NCI-H524 (cell line): ENCODE measurements at regions not wholly inside any gene's neighbourhood (a gene's known extent, or its start where the extent isn't known, plus 50 kb on each side); places are given as distances from the start of the nearest gene placed in this dataset.
"Not testable (repeated sequence)": the region's sequence is repeated elsewhere in the genome, so short reads cannot be mapped to it uniquely, and the experiment has no call there.

ENCODE experiments used
- DNase-seq, 2 experiments: peaks; one replicate each; lab custom pipeline; 2025; lab: John Stamatoyannopoulos, UW

- DNase-seq = not testable (repeated sequence)
Observed at GRCh38 chr6:19404884-19405283, 432.3 kb upstream of the ID4 start.

GRCh38 chr6:19408331-19408730 lies 428.8 kb upstream of the ID4 start:
- peak; percentile 3 to 37 for DNase-seq

- no peak for DNase-seq
Observed at GRCh38 chr6:19410481-19410880, 426.7 kb upstream of the ID4 start.

GRCh38 chr6:19413323-19413722 lies 423.8 kb upstream of the ID4 start:
- DNase-seq = no peak

- no peak for DNase-seq
Observed at GRCh38 chr6:19415605-19416326, 421.4 kb upstream of the ID4 start.

- DNase-seq = no peak
Observed at GRCh38 chr6:19416811-19417210, 420.4 kb upstream of the ID4 start.

- no peak for DNase-seq
Observed at GRCh38 chr6:19417713-19418112, 419.5 kb upstream of the ID4 start.

- no peak for DNase-seq
Observed at GRCh38 chr6:19424853-19425252, 412.3 kb upstream of the ID4 start.

- DNase-seq = no peak
Observed at GRCh38 chr6:19427548-19427947, 409.6 kb upstream of the ID4 start.

GRCh38 chr6:19432966-19433498 lies 404.1 kb upstream of the ID4 start:
- DNase-seq = no peak

GRCh38 chr6:19434065-19434464 lies 403.1 kb upstream of the ID4 start:
- no peak for DNase-seq

GRCh38 chr6:19435755-19436154 lies 401.4 kb upstream of the ID4 start:
- no peak for DNase-seq

GRCh38 chr6:19438566-19439353 lies 398.4 kb upstream of the ID4 start:
- no peak for DNase-seq

- DNase-seq = peak in 1 of 2 experiments; percentile 52
Observed at GRCh38 chr6:19440531-19440930, 396.6 kb upstream of the ID4 start.

- DNase-seq = no peak
Observed at GRCh38 chr6:19443411-19443810, 393.8 kb upstream of the ID4 start.

- DNase-seq = no peak
Observed at GRCh38 chr6:19444041-19444440, 393.1 kb upstream of the ID4 start.

- no peak for DNase-seq
Observed at GRCh38 chr6:19444481-19444880, 392.7 kb upstream of the ID4 start.

GRCh38 chr6:19446570-19446969 lies 390.6 kb upstream of the ID4 start:
- DNase-seq = no peak

- DNase-seq = peak; percentile 6 to 74
Observed at GRCh38 chr6:19450651-19451050, 386.5 kb upstream of the ID4 start.

GRCh38 chr6:19452495-19452894 lies 384.7 kb upstream of the ID4 start:
- no peak for DNase-seq

- no peak for DNase-seq
Observed at GRCh38 chr6:19454001-19454720, 383.0 kb upstream of the ID4 start.

GRCh38 chr6:19454721-19455392 lies 382.3 kb upstream of the ID4 start:
- no peak for DNase-seq
